ENCODE measurements at regions not wholly inside any gene's neighbourhood (a gene's known extent, or its start where the extent isn't known, plus 50 kb on each side); places are given as distances from the start of the nearest gene placed in this dataset.

GRCh38 chr19:16000024-16000663 lies 51.3 kb downstream of the OR10H4 start:
- no peaks in the 10 kb centered on the region for H3K36me3 ChIP-seq
- intact Hi-C loops (cut with DNase I; ENCODE audit: low total_unique reads): no loop called here
- no peaks in the 10 kb centered on the region for H3K9me3 ChIP-seq
- no peak overlapping the region for H3K27ac ChIP-seq
- H3K4me3 ChIP-seq: no peak overlapping the region
- no peaks in the 10 kb centered on the region for H3K4me1 ChIP-seq
- no peaks in the 10 kb centered on the region for H3K27me3 ChIP-seq
- no peak for DNase-seq (ENCODE audit: low spot score in 2 of 2)
- TF ChIP-seq POLR2AphosphoS5 (IDR thresholded peaks at IDR 0.05) (no peak), CTCF (IDR thresholded peaks at IDR 0.05) (no peak), POLR2A (IDR thresholded peaks at IDR 0.05) (no peak)

- H3K36me3 ChIP-seq: no peaks in the 10 kb centered on the region
- no peaks in the 10 kb centered on the region for H3K9me3 ChIP-seq
- H3K27me3 ChIP-seq: no peaks in the 10 kb centered on the region
- H3K4me1 ChIP-seq: no peaks in the 10 kb centered on the region
- peak overlapping the region; percentile 0 to 43 for H3K27ac ChIP-seq
- intact Hi-C loops (cut with DNase I; ENCODE audit: low total_unique reads): no loop called here
- H3K4me3 ChIP-seq: peak overlapping the region; percentile 30 to 64 (median 45)
- TF ChIP-seq POLR2AphosphoS5 (IDR thresholded peaks at IDR 0.05): no peak
- no peak for DNase-seq (ENCODE audit: low spot score in 2 of 2)
Measured at GRCh38 chr19:16001481-16002312, 52.9 kb downstream of the OR10H4 start.

GRCh38 chr19:16002406-16003384 lies 53.9 kb downstream of the OR10H4 start:
- no peak for TF ChIP-seq POLR2AphosphoS5 (IDR thresholded peaks at IDR 0.05)
- no peak for TF ChIP-seq CTCF (IDR thresholded peaks at IDR 0.05)
- no peak for TF ChIP-seq POLR2A (IDR thresholded peaks at IDR 0.05)
- Histone ChIP-seq H3K27ac (peak overlapping the region; percentile 0 to 43), H3K4me1 (no peaks in the 10 kb centered on the region), H3K36me3 (no peaks in the 10 kb centered on the region), H3K9me3 (no peaks in the 10 kb centered on the region), H3K27me3 (no peaks in the 10 kb centered on the region), H3K4me3 (peak overlapping the region; percentile 30 to 64 (median 45))
- intact Hi-C loops (cut with DNase I; ENCODE audit: low total_unique reads): no loop called here
- no peak for DNase-seq (ENCODE audit: low spot score in 2 of 2)

GRCh38 chr19:16003391-16003790 lies 54.6 kb downstream of the OR10H4 start:
- intact Hi-C loops (cut with DNase I; ENCODE audit: low total_unique reads): no loop called here
- H3K27ac ChIP-seq: peak overlapping the region in 1 of 2 donors; percentile 12
- no peak for DNase-seq (ENCODE audit: low spot score in 2 of 2)

More at GRCh38 chr19:16003391-16003790, 54.6 kb downstream of the OR10H4 start:
- TF ChIP-seq POLR2A (IDR thresholded peaks at IDR 0.05) (no peak), POLR2AphosphoS5 (IDR thresholded peaks at IDR 0.05) (no peak), CTCF (IDR thresholded peaks at IDR 0.05) (no peak)
- Histone ChIP-seq H3K4me3 (no peak overlapping the region), H3K27me3 (no peaks in the 10 kb centered on the region), H3K36me3 (no peaks in the 10 kb centered on the region), H3K4me1 (no peaks in the 10 kb centered on the region), H3K9me3 (no peaks in the 10 kb centered on the region)
